SK-N-MC (cell line): ENCODE measurements at regions not wholly inside any gene's neighbourhood (a gene's known extent, or its start where the extent isn't known, plus 50 kb on each side); places are given as distances from the start of the nearest gene placed in this dataset.

Experiments used
- DNase-seq: peaks from one replicate; pipeline ENCODE4 v3.0.0-alpha.2; 2011; ENCODE audit warnings: low read depth, low spot score
- H3K27ac ChIP-seq: fragments of 200-600 bp; sonication (generic); 2 replicates; pipeline ENCODE4 v1.5.1; 2016; ENCODE audit warnings: mixed run types
- H3K36me3 ChIP-seq: fragments of 200-600 bp; sonication (generic); 2 replicates; pipeline ENCODE4 v1.6.1; 2017; ENCODE audit warnings: antibody characterized with exemption, low read length, mixed read lengths; ENCODE audit not compliant: insufficient read depth
- H3K4me3 ChIP-seq: fragments of 200-600 bp; sonication (generic); 2 replicates; pipeline ENCODE4 v1.5.1; 2016
- H3K9ac ChIP-seq: fragments of 200-600 bp; sonication (generic); 2 replicates; pipeline ENCODE4 v1.8.0; 2017; ENCODE audit warnings: mixed run types, mixed read lengths; ENCODE audit not compliant: insufficient read length
- H3K9me3 ChIP-seq: fragments of 200-600 bp; sonication (generic); 2 replicates; pipeline ENCODE4 v1.6.1; 2017; ENCODE audit warnings: low read depth, mild to moderate bottlenecking, antibody characterized with exemption, low read length, moderate library complexity, mixed read lengths
- EZH2 ChIP-seq: fragments of 200-600 bp; sonication (generic); IDR thresholded peaks from one replicate; pipeline ENCODE4 v1.6.1; 2017; ENCODE audit warnings: antibody characterized with exemption
- FOXP2 ChIP-seq: optimal IDR thresholded peaks from 2 replicates; pipeline ENCODE3; 2011; ENCODE audit warnings: mild to moderate bottlenecking, moderate library complexity; ENCODE audit not compliant: insufficient read depth; ENCODE audit errors: extremely low read length, control extremely low read depth
- POLR2AphosphoS5 ChIP-seq: IDR thresholded peaks from 2 replicates; pipeline ENCODE4 v1.6.1; 2012; ENCODE audit warnings: mild to moderate bottlenecking, low read depth, low read length, borderline replicate concordance

- TF ChIP-seq EZH2 = no peak
- no peak for TF ChIP-seq POLR2AphosphoS5
- TF ChIP-seq FOXP2 = no peak
- Histone ChIP-seq H3K9ac (no peak overlapping the region), H3K9me3 (no peaks in the 10 kb centered on the region), H3K36me3 (no peaks in the 10 kb centered on the region), H3K4me3 (no peak overlapping the region), H3K27ac (no peak overlapping the region)
- no peak for DNase-seq
These were observed 353.5 kb downstream of the TMEM114 start for GRCh38 chr16:8236816-8237215.

- H3K9ac ChIP-seq = no peak overlapping the region
- no peak for TF ChIP-seq POLR2AphosphoS5
- no peak for TF ChIP-seq FOXP2
- TF ChIP-seq EZH2 = no peak
These were observed 359.8 kb downstream of the TMEM114 start for GRCh38 chr16:8230497-8230896.

GRCh38 chr16:8229011-8229520, 361.2 kb downstream of the TMEM114 start:
- Histone ChIP-seq H3K27ac (no peak overlapping the region), H3K9me3 (no peaks in the 10 kb centered on the region), H3K9ac (no peak overlapping the region), H3K36me3 (no peaks in the 10 kb centered on the region), H3K4me3 (no peak overlapping the region)
- TF ChIP-seq EZH2 (no peak), POLR2AphosphoS5 (no peak), FOXP2 (no peak)
- no peak for DNase-seq

More at GRCh38 chr16:8230497-8230896, 359.8 kb downstream of the TMEM114 start:
- no peak overlapping the region for H3K27ac ChIP-seq
- no peaks in the 10 kb centered on the region for H3K36me3 ChIP-seq
- H3K9me3 ChIP-seq = no peaks in the 10 kb centered on the region
- DNase-seq = no peak
- H3K4me3 ChIP-seq = no peak overlapping the region

GRCh38 chr16:8217201-8217600, 373.1 kb downstream of the TMEM114 start:
- no peak for DNase-seq
- no peak overlapping the region for H3K27ac ChIP-seq
- H3K4me3 ChIP-seq = no peak overlapping the region
- H3K9me3 ChIP-seq = no peaks in the 10 kb centered on the region
- TF ChIP-seq FOXP2 = no peak
- H3K9ac ChIP-seq = no peak overlapping the region
- H3K36me3 ChIP-seq = no peaks in the 10 kb centered on the region

- Histone ChIP-seq H3K36me3 (no peaks in the 10 kb centered on the region), H3K9ac (no peak overlapping the region), H3K4me3 (no peak overlapping the region), H3K27ac (no peak overlapping the region), H3K9me3 (no peaks in the 10 kb centered on the region)
- no peak for DNase-seq
- TF ChIP-seq EZH2 = no peak
- no peak for TF ChIP-seq POLR2AphosphoS5
- TF ChIP-seq FOXP2 = no peak
These were observed 385.5 kb downstream of the TMEM114 start for GRCh38 chr16:8204769-8205168.

- no peak overlapping the region for H3K27ac ChIP-seq
- no peak overlapping the region for H3K9ac ChIP-seq
- DNase-seq = no peak
- H3K4me3 ChIP-seq = no peak overlapping the region
- no peaks in the 10 kb centered on the region for H3K36me3 ChIP-seq
- TF ChIP-seq POLR2AphosphoS5 (no peak), FOXP2 (no peak), EZH2 (no peak)
- no peaks in the 10 kb centered on the region for H3K9me3 ChIP-seq
These were observed 386.2 kb downstream of the TMEM114 start for GRCh38 chr16:8204096-8204495.

- H3K27ac ChIP-seq = no peak overlapping the region
- no peaks in the 10 kb centered on the region for H3K36me3 ChIP-seq
- H3K9ac ChIP-seq = no peak overlapping the region
- H3K9me3 ChIP-seq = no peaks in the 10 kb centered on the region
- TF ChIP-seq EZH2 = no peak
- TF ChIP-seq POLR2AphosphoS5 = no peak
- TF ChIP-seq FOXP2 = no peak
- no peak for DNase-seq
- H3K4me3 ChIP-seq = no peak overlapping the region
These were observed 387.2 kb downstream of the TMEM114 start for GRCh38 chr16:8203101-8203500.

GRCh38 chr16:8200839-8201238, 389.5 kb downstream of the TMEM114 start:
- H3K27ac ChIP-seq = no peak overlapping the region
- no peak overlapping the region for H3K9ac ChIP-seq
- no peak overlapping the region for H3K4me3 ChIP-seq
- TF ChIP-seq POLR2AphosphoS5 (no peak), EZH2 (no peak), FOXP2 (no peak)
- DNase-seq = no peak
- H3K9me3 ChIP-seq = no peaks in the 10 kb centered on the region
- H3K36me3 ChIP-seq = no peaks in the 10 kb centered on the region

- H3K36me3 ChIP-seq = no peaks in the 10 kb centered on the region
- H3K9ac ChIP-seq = no peak overlapping the region
- no peak for DNase-seq
- H3K27ac ChIP-seq = no peak overlapping the region
- H3K4me3 ChIP-seq = no peak overlapping the region
- no peaks in the 10 kb centered on the region for H3K9me3 ChIP-seq
- TF ChIP-seq FOXP2 = no peak
- TF ChIP-seq POLR2AphosphoS5 = no peak
- TF ChIP-seq EZH2 = no peak
These were observed 390.9 kb downstream of the TMEM114 start for GRCh38 chr16:8199390-8199789.

GRCh38 chr16:8194794-8195193, 395.5 kb downstream of the TMEM114 start:
- no peaks in the 10 kb centered on the region for H3K36me3 ChIP-seq
- no peak for TF ChIP-seq POLR2AphosphoS5
- no peak for TF ChIP-seq FOXP2
- no peak for TF ChIP-seq EZH2
- H3K27ac ChIP-seq = no peak overlapping the region
- no peak for DNase-seq
- no peak overlapping the region for H3K9ac ChIP-seq
- no peaks in the 10 kb centered on the region for H3K9me3 ChIP-seq
- no peak overlapping the region for H3K4me3 ChIP-seq
